HCT116 (cell line): ENCODE measurements at regions not wholly inside any gene's neighbourhood (a gene's known extent, or its start where the extent isn't known, plus 50 kb on each side); places are given as distances from the start of the nearest gene placed in this dataset.

Experiments
- ATAC-seq: fragments of 200-7000 bp; cut with Tn5 transposase; 2 replicates; pipeline ENCODE4 v1.9.1; 2020; ENCODE audit warnings: mild to moderate bottlenecking, moderate library complexity
- BruUV-seq: library from RNA; stranded (reverse); fragments of 400-500 nt; replicated peaks from 2 replicates; lab custom pipeline; 2021; lab: Mats Ljungman, UMichigan
- CTCF ChIA-PET: fragments of 300-600 bp; sonication (Branson Sonifier 250); formaldehyde crosslinking; loops from one replicate; lab custom pipeline; 2021; ENCODE audit warnings: antibody characterized with exemption; lab: Charles Lee
- POLR2A ChIA-PET: fragments of 300-600, 350-600 bp; sonication (Branson Sonifier 250); formaldehyde crosslinking; loops from one replicate; lab custom pipeline; 2021; ENCODE audit warnings: antibody characterized with exemption; lab: Charles Lee
- RAD21 ChIA-PET, 2 experiments: fragments of 300-600 bp; sonication (Branson Sonifier 250); formaldehyde crosslinking; loops; one replicate each; lab custom pipeline; 2023; ENCODE audit warnings: low total read pairs in 2 of 2; ENCODE audit not compliant: uncharacterized antibody in 2 of 2, unreplicated experiment in 2 of 2, low non-redundant PET in 1 of 2; lab: Charles Lee
- DNase-seq: peaks from one replicate; pipeline ENCODE4 v3.0.0-alpha.2; 2010; ENCODE audit warnings: low read depth, low spot score
- H2AFZ ChIP-seq: fragments of 200-600 bp; shearing (Covaris generic), sonication (generic); 2 replicates; pipeline ENCODE4 v1.6.1; 2017; ENCODE audit warnings: low read depth, mixed run types, mixed read lengths, antibody characterized with exemption, low read length; ENCODE audit not compliant: poor library complexity, severe bottlenecking
- H3K27ac ChIP-seq: 2 replicates; pipeline ENCODE4 v1.5.1; 2012; ENCODE audit warnings: low read depth, low read length
- H3K27me3 ChIP-seq: fragments of 200-600 bp; sonication (generic); 2 replicates; pipeline ENCODE4 v1.6.1; 2016; ENCODE audit warnings: mixed run types, low read length, mixed read lengths; ENCODE audit not compliant: insufficient read depth
- H3K36me3 ChIP-seq, 2 experiments: fragments of 200-500 bp in 1 of 2; fragments of 200-600 bp in 1 of 2; sonication (Bioruptor generic) in 1 of 2; sonication (generic) in 1 of 2; 2 replicates each; pipeline versions ENCODE4 v1.5.1 to v1.6.1; 2014 to 2016; ENCODE audit warnings: low read length in 2 of 2, inconsistent platforms in 1 of 2, mixed read lengths in 1 of 2, mixed run types in 1 of 2; ENCODE audit not compliant: insufficient read depth in 2 of 2, control insufficient read depth in 1 of 2
- H3K4me1 ChIP-seq, 2 experiments: fragments of 200-600 bp in 1 of 2; sonication (generic) in 1 of 2; 2 replicates each; pipeline versions ENCODE4 v1.5.1 to v1.6.1; 2012 to 2017; ENCODE audit warnings: low read length in 2 of 2, inconsistent platforms in 1 of 2, mild to moderate bottlenecking in 1 of 2, mixed read lengths in 1 of 2, mixed run types in 1 of 2, moderate library complexity in 1 of 2; ENCODE audit not compliant: insufficient read depth in 2 of 2, control insufficient read depth in 1 of 2
- H3K4me2 ChIP-seq: fragments of 200-600 bp; sonication (generic); 2 replicates; pipeline ENCODE4 v1.6.1; 2017; ENCODE audit warnings: mixed run types, low read length, mixed read lengths
- H3K4me3 ChIP-seq, 2 experiments: fragments of 200-600 bp in 1 of 2; sonication (generic) in 1 of 2; replicated peaks in 1 of 2; 2 replicates each; pipeline ENCODE4 v1.5.1; 2011 to 2016; ENCODE audit warnings: low read length in 2 of 2, control low read depth in 1 of 2, low read depth in 1 of 2, mild to moderate bottlenecking in 1 of 2, mixed read lengths in 1 of 2, mixed run types in 1 of 2
- H3K79me2 ChIP-seq: fragments of 200-600 bp; sonication (generic); 2 replicates; pipeline ENCODE4 v1.6.1; 2017; ENCODE audit warnings: mild to moderate bottlenecking, mixed run types, low read length, moderate library complexity, mixed read lengths; ENCODE audit not compliant: insufficient read depth
- H3K9ac ChIP-seq: fragments of 200-600 bp; sonication (generic); 2 replicates; pipeline ENCODE4 v1.6.1; 2016; ENCODE audit warnings: low read length, mixed read lengths
- H3K9me2 ChIP-seq: fragments of 200-600 bp; sonication (generic), shearing (Covaris generic); 2 replicates; pipeline ENCODE4 v1.6.1; 2017; ENCODE audit warnings: mixed run types, mild to moderate bottlenecking, moderate library complexity; ENCODE audit not compliant: insufficient read depth
- H3K9me3 ChIP-seq, 2 experiments: fragments of 200-500 bp in 1 of 2; fragments of 200-600 bp in 1 of 2; sonication (Bioruptor generic) in 1 of 2; sonication (generic) in 1 of 2; 2 replicates each; pipeline ENCODE4 v1.6.1; 2014 to 2017; ENCODE audit warnings: low read length in 2 of 2, mixed read lengths in 2 of 2, inconsistent platforms in 1 of 2, low read depth in 1 of 2, mild to moderate bottlenecking in 1 of 2, mixed run types in 1 of 2, moderate library complexity in 1 of 2; ENCODE audit not compliant: control insufficient read depth in 1 of 2, insufficient read depth in 1 of 2
- H4K20me1 ChIP-seq: fragments of 200-600 bp; sonication (generic), shearing (Covaris generic); 2 replicates; pipeline ENCODE4 v1.6.1; 2017; ENCODE audit warnings: mixed run types, mild to moderate bottlenecking, moderate library complexity; ENCODE audit not compliant: insufficient read depth
- CBX3 ChIP-seq: IDR thresholded peaks from 2 replicates; pipeline ENCODE4 v1.6.1; 2012; ENCODE audit warnings: low read depth
- ELF1 ChIP-seq: IDR thresholded peaks from 2 replicates; pipeline ENCODE4 v1.6.1; 2012; ENCODE audit warnings: low read depth, borderline replicate concordance
- EZH2 ChIP-seq: fragments of 200-600 bp; sonication (generic); IDR thresholded peaks from 2 replicates; pipeline ENCODE4 v1.6.1; 2017; ENCODE audit warnings: antibody characterized with exemption, mixed run types
- EZH2phosphoT487 ChIP-seq: fragments of 200-600 bp; IDR thresholded peaks from 2 replicates; pipeline ENCODE4 v1.6.1; 2018; ENCODE audit warnings: antibody characterized with exemption, borderline replicate concordance
- JUND ChIP-seq: IDR thresholded peaks from 2 replicates; pipeline ENCODE4 v1.6.1; 2012
- MAX ChIP-seq: IDR thresholded peaks from 2 replicates; pipeline ENCODE4 v1.6.1; 2012
- REST ChIP-seq: IDR thresholded peaks from 2 replicates; pipeline ENCODE4 v1.6.1; 2012; ENCODE audit warnings: low read depth
- SIN3A ChIP-seq: IDR thresholded peaks from 2 replicates; pipeline ENCODE4 v1.6.1; 2012; ENCODE audit warnings: low read depth
- YY1 ChIP-seq: IDR thresholded peaks from 2 replicates; pipeline ENCODE4 v1.6.1; 2011; ENCODE audit warnings: low read length, low read depth, moderate library complexity, mild to moderate bottlenecking; ENCODE audit not compliant: insufficient replicate concordance; ENCODE audit errors: extremely low read depth
- ZFX ChIP-seq: fragments of 450-650 bp; IDR thresholded peaks from 2 replicates; pipeline ENCODE4 v1.6.1; 2017
- intact Hi-C: fragments of 100-400 bp; cut with micrococcal nuclease; formaldehyde crosslinking; loops from 2 replicates; pipeline ENCODE4 v1.10.0; 2022

GRCh38 chr2:40680547-40680946 is 228.7 kb upstream of the SLC8A1 start:
- no peak for ATAC-seq
- intact Hi-C loops = no loop called here
- H3K4me1 ChIP-seq = no peaks in the 10 kb centered on the region
- no TSS peak for BruUV-seq
- RAD21 ChIA-PET = no interaction called here
- H3K4me3 ChIP-seq = no peak overlapping the region
- H3K4me2 ChIP-seq = no peak overlapping the region
- no peaks in the 10 kb centered on the region for H3K9me2 ChIP-seq
- no peaks in the 10 kb centered on the region for H3K79me2 ChIP-seq
- no peak overlapping the region for H3K9ac ChIP-seq
- no peak for TF ChIP-seq SIN3A
- no peak for TF ChIP-seq EZH2phosphoT487
- TF ChIP-seq YY1 = no peak
- no peak for TF ChIP-seq ZFX
- TF ChIP-seq EZH2 = no peak
- TF ChIP-seq ELF1 = no peak
- TF ChIP-seq REST = no peak
- TF ChIP-seq CBX3 = no peak
- TF ChIP-seq MAX = no peak
- TF ChIP-seq JUND = no peak
- TF ChIP-seq, all 23 proteins: peak for 0
- ChIA-PET POLR2A (no interaction called here), CTCF (no interaction called here)
- Histone ChIP-seq H4K20me1 (no peaks in the 10 kb centered on the region), H2AFZ (no peak overlapping the region), H3K27ac (no peak overlapping the region), H3K36me3 (no peaks in the 10 kb centered on the region), H3K27me3 (no peaks in the 10 kb centered on the region), H3K9me3 (no peaks in the 10 kb centered on the region)
- DNase-seq = no peak
